Smooth muscle cell (in vitro differentiated cells): ENCODE measurements at regions not wholly inside any gene's neighbourhood (a gene's known extent, or its start where the extent isn't known, plus 50 kb on each side); places are given as distances from the start of the nearest gene placed in this dataset.

Experiments
- DNase-seq: peaks from one replicate; lab custom pipeline; 2025; ENCODE audit not compliant: unreplicated experiment; lab: John Stamatoyannopoulos, UW
- H2AFZ ChIP-seq: fragments of 200-600 bp; sonication (generic); 2 replicates; pipeline ENCODE4 v1.6.0; 2016; ENCODE audit warnings: antibody characterized with exemption, low read depth, mild to moderate bottlenecking
- H3F3A ChIP-seq: fragments of 200-600 bp; sonication (generic); 2 replicates; pipeline ENCODE4 v1.6.0; 2017; ENCODE audit warnings: antibody characterized with exemption, low read depth
- H3K27ac ChIP-seq: fragments of 200-600 bp; sonication (generic); 2 replicates; pipeline ENCODE4 v1.5.1; 2016; ENCODE audit warnings: low read depth, mild to moderate bottlenecking
- H3K27me3 ChIP-seq: fragments of 200-600 bp; sonication (generic); 2 replicates; pipeline ENCODE4 v1.6.1; 2016; ENCODE audit warnings: low read depth, mild to moderate bottlenecking
- H3K36me3 ChIP-seq: fragments of 200-600 bp; sonication (generic); 2 replicates; pipeline ENCODE4 v1.5.1; 2016; ENCODE audit warnings: low read depth
- H3K4me1 ChIP-seq: fragments of 200-600 bp; sonication (generic); 2 replicates; pipeline ENCODE4 v1.5.1; 2016; ENCODE audit warnings: low read depth
- H3K4me2 ChIP-seq: fragments of 200-600 bp; sonication (generic); 2 replicates; pipeline ENCODE4 v1.6.0; 2016; ENCODE audit warnings: mild to moderate bottlenecking
- H3K4me3 ChIP-seq: fragments of 200-600 bp; sonication (generic); 2 replicates; pipeline ENCODE4 v1.5.1; 2016; ENCODE audit warnings: mild to moderate bottlenecking
- H3K79me2 ChIP-seq: fragments of 200-600 bp; sonication (generic); 2 replicates; pipeline ENCODE4 v1.6.0; 2016; ENCODE audit warnings: low read depth, mild to moderate bottlenecking
- H3K9ac ChIP-seq: fragments of 200-600 bp; sonication (generic); 2 replicates; pipeline ENCODE4 v1.6.0; 2016; ENCODE audit warnings: low read depth
- H3K9me3 ChIP-seq: fragments of 200-600 bp; sonication (generic); replicated peaks from 2 replicates; pipeline ENCODE4 v1.5.1; 2016; ENCODE audit warnings: low read depth
- H4K20me1 ChIP-seq: fragments of 200-600 bp; sonication (generic); 2 replicates; pipeline ENCODE4 v1.6.0; 2016; ENCODE audit warnings: low read depth
- CTCF ChIP-seq: fragments of 200-600 bp; sonication (generic); IDR thresholded peaks from 2 replicates; pipeline ENCODE4 v1.5.1; 2017; ENCODE audit warnings: borderline replicate concordance, mild to moderate bottlenecking, antibody characterized with exemption; ENCODE audit not compliant: insufficient read depth, poor library complexity, severe bottlenecking
- WGBS: methylation state at CpG from one replicate; pipeline ENCODE4 v1.1.7; 2016; ENCODE audit warnings: low lambda C conversion rate; 5-methylcytosine and 5-hydroxymethylcytosine counted together

- no peak overlapping the region for H3K27ac ChIP-seq
- H3K36me3 ChIP-seq: no peaks in the 10 kb centered on the region
- no peaks in the 10 kb centered on the region for H3F3A ChIP-seq
- no peaks in the 10 kb centered on the region for H3K79me2 ChIP-seq
- no peaks in the 10 kb centered on the region for H3K9me3 ChIP-seq
- no peak overlapping the region for H3K9ac ChIP-seq
- no peak overlapping the region for H3K4me3 ChIP-seq
- no peak overlapping the region for H3K4me2 ChIP-seq
- 88% methylated on average over 22 of the region's 22 CpGs for WGBS
- no peaks in the 10 kb centered on the region for H4K20me1 ChIP-seq
- no peaks in the 10 kb centered on the region for H3K27me3 ChIP-seq
- TF ChIP-seq CTCF: no peak
- H2AFZ ChIP-seq: no peak overlapping the region
- no peak for DNase-seq
- H3K4me1 ChIP-seq: no peaks in the 10 kb centered on the region
Observed at GRCh38 chr22:48752451-48753380, 1075.0 kb downstream of the BRD1 start.

- Histone ChIP-seq H3K9ac (no peak overlapping the region), H3K79me2 (no peaks in the 10 kb centered on the region), H3K4me2 (no peak overlapping the region), H4K20me1 (no peaks in the 10 kb centered on the region), H3K36me3 (no peaks in the 10 kb centered on the region), H3K27me3 (no peaks in the 10 kb centered on the region), H3K4me3 (no peak overlapping the region), H3K4me1 (no peaks in the 10 kb centered on the region), H3F3A (no peaks in the 10 kb centered on the region), H3K9me3 (no peaks in the 10 kb centered on the region), H3K27ac (no peak overlapping the region), H2AFZ (no peak overlapping the region)
- no peak for DNase-seq
- WGBS: 97% methylated on average over 25 of the region's 26 CpGs
- no peak for TF ChIP-seq CTCF
Observed at GRCh38 chr22:48751539-48752437, 1075.9 kb downstream of the BRD1 start.

- no peak for DNase-seq
- Histone ChIP-seq H3F3A (no peaks in the 10 kb centered on the region), H3K79me2 (no peaks in the 10 kb centered on the region), H3K4me3 (no peak overlapping the region), H3K9ac (no peak overlapping the region), H4K20me1 (no peaks in the 10 kb centered on the region), H3K4me1 (no peaks in the 10 kb centered on the region), H3K4me2 (no peak overlapping the region), H2AFZ (no peak overlapping the region), H3K27me3 (no peaks in the 10 kb centered on the region), H3K9me3 (no peaks in the 10 kb centered on the region), H3K36me3 (no peaks in the 10 kb centered on the region), H3K27ac (no peak overlapping the region)
- WGBS: 96% methylated on average over 39 of the region's 46 CpGs
- TF ChIP-seq CTCF: no peak
Observed at GRCh38 chr22:48750826-48751440, 1076.7 kb downstream of the BRD1 start.
